A549 (cell line): ENCODE measurements at regions not wholly inside any gene's neighbourhood (a gene's known extent, or its start where the extent isn't known, plus 50 kb on each side); places are given as distances from the start of the nearest gene placed in this dataset.

ENCODE experiments used
- ATAC-seq, 2 experiments: fragments of 200-7000 bp in 1 of 2; fragments of >200 bp in 1 of 2; cut with Nextera tagmentation in 1 of 2; cut with Tn5 transposase in 1 of 2; 3 replicates each; pipeline versions ENCODE4 v1.8.0 to v1.9.1; 2018 to 2020; ENCODE audit warnings: mild to moderate bottlenecking in 1 of 2, moderate library complexity in 1 of 2
- CTCF ChIA-PET: fragments of 300-600 bp; sonication (Branson Sonifier 250); formaldehyde crosslinking; extraction: SDS; loops from one replicate; lab custom pipeline; 2021; ENCODE audit warnings: antibody characterized with exemption, inconsistent platforms; lab: Yijun Ruan, JAX
- POLR2A ChIA-PET: fragments of 350-600 bp; formaldehyde crosslinking; extraction: SDS; loops from one replicate; lab custom pipeline; 2021; ENCODE audit warnings: antibody characterized with exemption, inconsistent platforms; lab: Yijun Ruan, JAX
- DNase-seq, 2 experiments: peaks; one replicate each; pipeline versions ENCODE4 v3.0.0 to v3.0.0-alpha.2; 2011 to 2016; ENCODE audit warnings: low read depth in 1 of 2, low spot score in 1 of 2
- FAIRE-seq: peaks from 2 replicates; lab custom pipeline; 2011; peaks lifted over from hg19 to GRCh38; lab: Jason Lieb, UNC
- H3K27ac ChIP-seq, 2 experiments: fragments of >200 bp; sonication (Bioruptor Twin); formaldehyde crosslinking; 3 replicates each; pipeline ENCODE4 v1.5.1; 2016 to 2017
- H3K4me1 ChIP-seq: fragments of >200 bp; sonication (Bioruptor Twin); formaldehyde crosslinking; 3 replicates; pipeline ENCODE4 v1.6.1; 2016
- H3K4me2 ChIP-seq: fragments of >200 bp; sonication (Bioruptor Twin); formaldehyde crosslinking; 3 replicates; pipeline ENCODE4 v1.6.1; 2016
- H3K4me3 ChIP-seq: fragments of >200 bp; sonication (Bioruptor Twin); formaldehyde crosslinking; 3 replicates; pipeline ENCODE4 v1.5.1; 2016
- H3K9me3 ChIP-seq: fragments of >200 bp; sonication (Bioruptor Twin); formaldehyde crosslinking; 3 replicates; pipeline ENCODE4 v1.6.1; 2016
- BHLHE40 ChIP-seq: IDR thresholded peaks from 2 replicates; pipeline ENCODE4 v1.6.1; 2012; ENCODE audit warnings: low read depth, low read length, inconsistent platforms
- CBX2 ChIP-seq: fragments of 200-600 bp; sonication (generic); IDR thresholded peaks from 2 replicates; pipeline ENCODE4 v1.6.1; 2016; ENCODE audit warnings: low read depth, mild to moderate bottlenecking, borderline replicate concordance
- CEBPB ChIP-seq, 2 experiments: fragments of >200 bp in 1 of 2; sonication (Bioruptor Twin) in 1 of 2; formaldehyde crosslinking in 1 of 2; IDR thresholded peaks; 2 replicates each; pipeline ENCODE4 v1.6.1; 2012 to 2016
- CHD4 ChIP-seq: fragments of 200-600 bp; sonication (generic); IDR thresholded peaks from 2 replicates; pipeline ENCODE4 v1.6.1; 2016; ENCODE audit warnings: antibody characterized with exemption, mild to moderate bottlenecking, borderline replicate concordance
- EHF ChIP-seq: fragments of 250-450 bp; sonication (Bioruptor Pico); IDR thresholded peaks from 2 replicates; pipeline ENCODE4 v1.5.0; 2020; ENCODE audit warnings: mild to moderate bottlenecking
- FOSB ChIP-seq: fragments of 250-450 bp; sonication (Bioruptor Pico); IDR thresholded peaks from 2 replicates; pipeline ENCODE4 v1.5.0; 2020; ENCODE audit warnings: mild to moderate bottlenecking, moderate library complexity
- FOSL2 ChIP-seq, 2 experiments: fragments of 450-650 bp in 1 of 2; fragments of >200 bp in 1 of 2; sonication (Bioruptor Twin) in 1 of 2; formaldehyde crosslinking; IDR thresholded peaks; 2 replicates each; pipeline versions ENCODE4 v1.5.0 to v1.6.1; 2016 to 2020; ENCODE audit warnings: mild to moderate bottlenecking in 1 of 2, moderate library complexity in 1 of 2
- HOXA7 ChIP-seq: fragments of 250-450 bp; sonication (Bioruptor Pico); IDR thresholded peaks from 2 replicates; pipeline ENCODE4 v1.5.0; 2020; ENCODE audit warnings: mild to moderate bottlenecking, moderate library complexity
- HOXB5 ChIP-seq: fragments of 250-450 bp; sonication (Bioruptor Pico); IDR thresholded peaks from 2 replicates; pipeline ENCODE4 v1.5.0; 2020; ENCODE audit warnings: mild to moderate bottlenecking, moderate library complexity
- JUNB ChIP-seq: fragments of >200 bp; sonication (Bioruptor Twin); formaldehyde crosslinking; IDR thresholded peaks from 2 replicates; pipeline ENCODE4 v1.6.1; 2016
- KDM5A ChIP-seq: fragments of 200-600 bp; sonication (generic); IDR thresholded peaks from 2 replicates; pipeline ENCODE4 v1.6.1; 2016; ENCODE audit warnings: antibody characterized with exemption, mild to moderate bottlenecking
- MAFK ChIP-seq: fragments of 450-650 bp; IDR thresholded peaks from 2 replicates; pipeline ENCODE4 v1.6.1; 2014; ENCODE audit not compliant: partially characterized antibody
- MAZ ChIP-seq: fragments of 150-350 bp; IDR thresholded peaks from 2 replicates; pipeline ENCODE4 v1.6.1; 2014; ENCODE audit warnings: antibody characterized with exemption, low read depth, low read length, borderline replicate concordance
- NR3C1 ChIP-seq: fragments of >200 bp; sonication (Bioruptor Twin); formaldehyde crosslinking; IDR thresholded peaks from 3 replicates; pipeline ENCODE4 v1.6.1; 2017
- PHF8 ChIP-seq: fragments of 200-600 bp; sonication (generic); IDR thresholded peaks from 2 replicates; pipeline ENCODE4 v1.6.1; 2016; ENCODE audit warnings: low read depth, mild to moderate bottlenecking, antibody characterized with exemption, moderate library complexity, borderline replicate concordance
- POLR2A ChIP-seq: IDR thresholded peaks from 2 replicates; pipeline ENCODE4 v1.6.1; 2012; ENCODE audit warnings: mild to moderate bottlenecking, low read length
- RAD21 ChIP-seq, 2 experiments: fragments of >200 bp in 1 of 2; sonication (Bioruptor Twin) in 1 of 2; formaldehyde crosslinking in 1 of 2; IDR thresholded peaks in 1 of 2; conservative IDR thresholded peaks in 1 of 2; 2 replicates in 1 of 2; 3 replicates in 1 of 2; pipeline ENCODE4 v1.6.1; 2012 to 2018; ENCODE audit warnings: inconsistent platforms in 1 of 2
- RARB ChIP-seq: fragments of 250-450 bp; sonication (Bioruptor Pico); IDR thresholded peaks from 2 replicates; pipeline ENCODE4 v1.8.0; 2021; ENCODE audit warnings: mild to moderate bottlenecking, moderate library complexity
- RFX5 ChIP-seq: fragments of 450-650 bp; IDR thresholded peaks from 2 replicates; pipeline ENCODE4 v1.7.1; 2014; ENCODE audit warnings: antibody characterized with exemption, mild to moderate bottlenecking, moderate library complexity
- SMC3 ChIP-seq: fragments of >200 bp; sonication (Bioruptor Twin); formaldehyde crosslinking; IDR thresholded peaks from 3 replicates; pipeline ENCODE4 v1.6.1; 2018; ENCODE audit warnings: inconsistent platforms
- ZC3H11A ChIP-seq: fragments of 450-650 bp; IDR thresholded peaks from 2 replicates; pipeline ENCODE4 v1.6.1; 2014; ENCODE audit warnings: antibody characterized with exemption, mild to moderate bottlenecking
- ZFP36 ChIP-seq: fragments of 450-650 bp; IDR thresholded peaks from 2 replicates; pipeline ENCODE4 v1.6.1; 2014; ENCODE audit warnings: borderline replicate concordance; ENCODE audit not compliant: partially characterized antibody
- ZNF302 ChIP-seq: fragments of 250-450 bp; sonication (Bioruptor Pico); IDR thresholded peaks from 2 replicates; pipeline ENCODE4 v1.9.0; 2021; ENCODE audit warnings: inconsistent platforms, mild to moderate bottlenecking, moderate library complexity
- ZSCAN20 ChIP-seq: fragments of 250-450 bp; sonication (Bioruptor Pico); IDR thresholded peaks from 2 replicates; pipeline ENCODE4 v1.8.0; 2022; ENCODE audit warnings: mild to moderate bottlenecking, moderate library complexity
- WGBS: methylation state at CpG from one replicate; pipeline ENCODE4 v1.1.6; 2017; ENCODE audit errors: missing lambda C conversion rate; 5-methylcytosine and 5-hydroxymethylcytosine counted together
- TF ChIP-seq, protein P1 (sequence below): fragments of 250-450 bp; sonication (Bioruptor Pico); IDR thresholded peaks from 2 replicates; pipeline ENCODE4 v1.5.0; 2021; ENCODE audit warnings: mild to moderate bottlenecking, moderate library complexity, borderline replicate concordance
- TF ChIP-seq, protein P2 (sequence below): IDR thresholded peaks from 2 replicates; pipeline ENCODE4 v1.6.1; 2012; ENCODE audit warnings: low read depth, borderline replicate concordance
- TF ChIP-seq, protein P3 (sequence below): IDR thresholded peaks from 2 replicates; pipeline ENCODE4 v1.6.1; 2012
- TF ChIP-seq, protein P4 (sequence below): fragments of 450-650 bp; IDR thresholded peaks from 2 replicates; pipeline ENCODE4 v1.6.1; 2014; ENCODE audit warnings: antibody characterized with exemption

DNA sequence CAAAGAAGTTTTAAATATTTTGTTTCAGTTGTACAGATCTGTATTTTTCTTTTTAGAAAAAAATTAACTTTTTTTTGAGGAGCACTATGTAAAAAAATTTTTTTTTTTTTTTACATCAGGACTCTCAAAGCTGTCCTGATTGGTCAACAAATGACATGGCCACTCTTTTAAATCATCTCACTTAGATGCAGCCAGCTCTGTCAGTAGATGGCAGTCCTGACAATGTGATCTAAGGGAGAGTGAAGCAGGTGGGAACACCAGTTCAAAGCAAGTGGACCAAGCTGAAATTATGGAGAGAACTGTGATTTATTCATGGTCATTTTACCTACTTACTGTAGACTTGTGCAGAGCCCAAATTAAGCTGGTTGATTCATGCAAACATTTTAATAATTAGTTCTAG is 174.7 kb upstream of the GPRIN3 start (continued):
- TF ChIP-seq, protein P1, sequence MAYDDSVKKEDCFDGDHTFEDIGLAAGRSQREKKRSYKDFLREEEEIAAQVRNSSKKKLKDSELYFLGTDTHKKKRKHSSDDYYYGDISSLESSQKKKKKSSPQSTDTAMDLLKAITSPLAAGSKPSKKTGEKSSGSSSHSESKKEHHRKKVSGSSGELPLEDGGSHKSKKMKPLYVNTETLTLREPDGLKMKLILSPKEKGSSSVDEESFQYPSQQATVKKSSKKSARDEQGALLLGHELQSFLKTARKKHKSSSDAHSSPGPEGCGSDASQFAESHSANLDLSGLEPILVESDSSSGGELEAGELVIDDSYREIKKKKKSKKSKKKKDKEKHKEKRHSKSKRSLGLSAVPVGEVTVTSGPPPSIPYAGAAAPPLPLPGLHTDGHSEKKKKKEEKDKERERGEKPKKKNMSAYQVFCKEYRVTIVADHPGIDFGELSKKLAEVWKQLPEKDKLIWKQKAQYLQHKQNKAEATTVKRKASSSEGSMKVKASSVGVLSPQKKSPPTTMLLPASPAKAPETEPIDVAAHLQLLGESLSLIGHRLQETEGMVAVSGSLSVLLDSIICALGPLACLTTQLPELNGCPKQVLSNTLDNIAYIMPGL (CRISPR knock-in tag) = no peak
- no peak for TF ChIP-seq ZFP36
- no peak for TF ChIP-seq POLR2A
- TF ChIP-seq SMC3 = peak; percentile 22; the same call in 1 of the 3 replicates

DNA sequence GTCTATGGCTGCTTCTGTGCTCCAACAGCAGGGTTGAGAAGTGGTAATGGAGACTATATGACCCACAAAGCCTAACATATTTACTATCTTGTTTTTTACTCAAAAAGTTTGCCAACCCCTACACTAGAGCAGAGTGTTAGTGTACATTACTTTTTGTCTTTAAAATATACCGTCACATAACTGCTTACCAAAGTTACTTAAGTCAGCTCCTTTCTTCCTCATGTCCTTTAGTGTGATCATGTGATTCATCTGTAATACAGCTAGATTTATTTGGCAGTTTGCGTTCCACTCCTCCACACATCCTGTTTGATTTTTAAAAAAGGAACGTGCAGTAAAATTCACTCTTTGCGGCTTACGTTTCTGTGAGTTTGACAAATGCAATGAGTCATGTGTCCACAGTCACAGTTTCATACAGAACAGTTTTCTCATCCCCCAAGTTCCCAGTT is 162.4 kb upstream of the GPRIN3 start:
- POLR2A ChIA-PET = no interaction called here

DNA sequence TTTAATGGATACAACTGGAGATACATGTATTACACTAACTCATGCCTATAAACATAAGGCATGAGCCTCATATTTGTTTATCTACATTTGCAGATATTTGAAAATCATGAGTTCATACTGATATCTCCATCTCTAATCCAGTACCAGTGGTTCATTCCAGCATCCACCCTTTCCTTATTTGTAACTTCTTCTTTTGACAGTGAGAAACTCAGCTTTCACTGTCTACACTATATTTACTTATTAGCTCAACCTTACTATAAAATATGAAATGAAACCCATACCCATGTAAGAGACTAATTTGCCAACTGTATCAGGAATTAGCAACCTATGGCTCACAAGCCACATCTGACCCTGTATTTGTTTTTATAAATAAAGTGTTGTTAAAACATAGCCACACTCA is 161.9 kb upstream of the GPRIN3 start:
- ChIA-PET POLR2A (no interaction called here), CTCF (interaction anchor here (1.4 to 2.3 kb wide), 2 partner anchors 9 to 12 kb away, joined by 4 to 6 read pairs; no protein-coding TSS in a partner anchor)
- ATAC-seq = no peak
- Histone ChIP-seq H3K27ac (no peak overlapping the region), H3K4me1 (no peaks in the 10 kb centered on the region), H3K4me2 (peak overlapping the region; percentile 53; the same call in 2 of the 3 replicates), H3K4me3 (no peak overlapping the region), H3K9me3 (no peaks in the 10 kb centered on the region)
- TF ChIP-seq HOXB5 (no peak), FOSL2 (IDR thresholded peaks at IDR 0.05) (no peak), FOSL2 (CRISPR knock-in tag; IDR thresholded peaks at IDR 0.05) (no peak), KDM5A (no peak), PHF8 (no peak), RARB (no peak)
- no peak for DNase-seq
- no peak for FAIRE-seq

More for the DNA sequence above, 162.4 kb upstream of the GPRIN3 start:
- Histone ChIP-seq H3K27ac (no peak overlapping the region), H3K9me3 (no peaks in the 10 kb centered on the region), H3K4me2 (peak overlapping the region; percentile 53; the same call in 2 of the 3 replicates), H3K4me3 (no peak overlapping the region), H3K4me1 (no peaks in the 10 kb centered on the region)
- ATAC-seq (peak in 1 of 2 experiments; percentile 25; a peak in 1 of 6 replicates), FAIRE-seq (no peak), DNase-seq (peak in 1 of 2 experiments; percentile 25)
- CTCF ChIA-PET = interaction anchor here (1.4 to 2.3 kb wide), 2 partner anchors 10 to 12 kb away, joined by 4 to 6 read pairs; no protein-coding TSS in a partner anchor
- 49% methylated on average over 5 of the region's 5 CpGs for WGBS
- TF ChIP-seq CHD4 (no peak), HOXA7 (CRISPR knock-in tag) (no peak), KDM5A (no peak), JUNB (no peak), ZFP36 (no peak), MAZ (no peak), PHF8 (no peak), MAFK (no peak), CEBPB (IDR thresholded peaks at IDR 0.05) (no peak), FOSB (CRISPR knock-in tag) (no peak), BHLHE40 (no peak), EHF (CRISPR knock-in tag) (no peak)

DNA sequence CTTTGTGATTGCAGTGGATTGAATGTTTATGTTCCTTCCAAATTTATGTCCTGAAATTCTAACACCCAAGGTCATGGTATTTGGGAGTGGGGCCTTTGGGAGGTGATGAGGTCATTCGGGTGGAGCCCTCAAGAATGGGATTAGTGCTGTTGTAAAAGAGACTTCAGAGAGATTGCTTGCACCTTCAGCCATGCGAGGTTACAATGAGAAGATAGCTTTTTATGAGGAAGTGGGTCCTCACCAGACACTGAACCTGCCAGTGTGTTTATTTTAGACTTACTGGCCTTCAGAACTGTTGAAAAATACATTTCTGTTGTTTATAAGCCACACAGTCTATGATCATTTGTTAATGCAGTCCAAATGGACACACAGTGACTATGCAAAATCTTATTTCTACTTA is 161.0 kb upstream of the GPRIN3 start:
- CTCF ChIA-PET = no interaction called here
- no peaks in the 10 kb centered on the region for H3K4me1 ChIP-seq
- no peaks in the 10 kb centered on the region for H3K9me3 ChIP-seq
- POLR2A ChIA-PET = no interaction called here
- no peak overlapping the region for H3K27ac ChIP-seq
- H3K4me2 ChIP-seq = no peak overlapping the region
- H3K4me3 ChIP-seq = no peak overlapping the region
- DNase-seq (no peak), ATAC-seq (no peak), FAIRE-seq (no peak)
- 18% methylated on average over 2 of the region's 2 CpGs for WGBS
- TF ChIP-seq RFX5 (no peak), RARB (no peak), ZC3H11A (no peak), JUNB (no peak), HOXA7 (CRISPR knock-in tag) (no peak), CBX2 (no peak), ZSCAN20 (CRISPR knock-in tag) (no peak), ZFP36 (no peak), ZNF302 (CRISPR knock-in tag) (no peak), MAFK (no peak), EHF (CRISPR knock-in tag) (no peak), HOXB5 (no peak), RAD21 (conservative IDR thresholded peaks at IDR 0.05 in 1 of 2, IDR thresholded peaks at IDR 0.05 in 1 of 2) (no peak), NR3C1 (no peak)
- TF ChIP-seq, protein P2, sequence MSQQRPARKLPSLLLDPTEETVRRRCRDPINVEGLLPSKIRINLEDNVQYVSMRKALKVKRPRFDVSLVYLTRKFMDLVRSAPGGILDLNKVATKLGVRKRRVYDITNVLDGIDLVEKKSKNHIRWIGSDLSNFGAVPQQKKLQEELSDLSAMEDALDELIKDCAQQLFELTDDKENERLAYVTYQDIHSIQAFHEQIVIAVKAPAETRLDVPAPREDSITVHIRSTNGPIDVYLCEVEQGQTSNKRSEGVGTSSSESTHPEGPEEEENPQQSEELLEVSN = no peak
- TF ChIP-seq, protein P3, sequence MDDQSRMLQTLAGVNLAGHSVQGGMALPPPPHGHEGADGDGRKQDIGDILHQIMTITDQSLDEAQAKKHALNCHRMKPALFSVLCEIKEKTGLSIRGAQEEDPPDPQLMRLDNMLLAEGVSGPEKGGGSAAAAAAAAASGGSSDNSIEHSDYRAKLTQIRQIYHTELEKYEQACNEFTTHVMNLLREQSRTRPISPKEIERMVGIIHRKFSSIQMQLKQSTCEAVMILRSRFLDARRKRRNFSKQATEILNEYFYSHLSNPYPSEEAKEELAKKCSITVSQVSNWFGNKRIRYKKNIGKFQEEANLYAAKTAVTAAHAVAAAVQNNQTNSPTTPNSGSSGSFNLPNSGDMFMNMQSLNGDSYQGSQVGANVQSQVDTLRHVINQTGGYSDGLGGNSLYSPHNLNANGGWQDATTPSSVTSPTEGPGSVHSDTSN = no peak
- TF ChIP-seq, protein P1 (CRISPR knock-in tag) = no peak
- TF ChIP-seq, protein P4, sequence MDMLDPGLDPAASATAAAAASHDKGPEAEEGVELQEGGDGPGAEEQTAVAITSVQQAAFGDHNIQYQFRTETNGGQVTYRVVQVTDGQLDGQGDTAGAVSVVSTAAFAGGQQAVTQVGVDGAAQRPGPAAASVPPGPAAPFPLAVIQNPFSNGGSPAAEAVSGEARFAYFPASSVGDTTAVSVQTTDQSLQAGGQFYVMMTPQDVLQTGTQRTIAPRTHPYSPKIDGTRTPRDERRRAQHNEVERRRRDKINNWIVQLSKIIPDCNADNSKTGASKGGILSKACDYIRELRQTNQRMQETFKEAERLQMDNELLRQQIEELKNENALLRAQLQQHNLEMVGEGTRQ = no peak
